GM19372 (cell line): ENCODE measurements at regions not wholly inside any gene's neighbourhood (a gene's known extent, or its start where the extent isn't known, plus 50 kb on each side); places are given as distances from the start of the nearest gene placed in this dataset.

ENCODE experiments used
- ATAC-seq: cut with Tn5 transposase; IDR thresholded peaks from one replicate; pipeline ENCODE4 v1.9.1; 2021; ENCODE audit warnings: mild to moderate bottlenecking, low read depth, moderate library complexity; ENCODE audit not compliant: unreplicated experiment

DNA sequence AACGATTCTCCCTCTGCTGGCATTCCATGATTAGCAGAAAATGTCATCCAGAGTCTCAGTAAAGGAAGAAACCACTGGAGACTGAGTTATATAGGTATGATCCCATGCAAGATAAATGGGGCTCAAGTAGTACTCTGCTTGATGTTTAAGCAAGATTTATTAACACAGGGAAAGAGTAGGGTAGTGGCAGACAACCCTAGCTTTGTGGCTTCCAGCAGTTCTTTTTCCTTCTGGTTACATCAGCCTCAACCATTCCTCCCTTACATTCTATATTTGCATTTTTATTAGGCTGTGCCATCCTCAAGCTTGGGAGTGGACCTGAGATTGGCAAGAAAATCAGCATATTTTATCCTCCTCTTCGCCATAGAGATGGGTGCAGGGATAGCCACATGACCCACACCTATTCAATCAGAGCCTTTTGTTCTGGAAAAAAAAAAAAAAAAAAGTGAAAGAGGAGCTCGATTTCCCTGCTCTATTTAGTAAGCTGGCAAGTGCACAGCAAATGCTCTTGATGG lies 402.1 kb downstream of the ZNF536 start:
- no peak for ATAC-seq

- no peak for ATAC-seq
Measured at GRCh38 chr19:30762651-30763050, 390.5 kb downstream of the ZNF536 start.

DNA sequence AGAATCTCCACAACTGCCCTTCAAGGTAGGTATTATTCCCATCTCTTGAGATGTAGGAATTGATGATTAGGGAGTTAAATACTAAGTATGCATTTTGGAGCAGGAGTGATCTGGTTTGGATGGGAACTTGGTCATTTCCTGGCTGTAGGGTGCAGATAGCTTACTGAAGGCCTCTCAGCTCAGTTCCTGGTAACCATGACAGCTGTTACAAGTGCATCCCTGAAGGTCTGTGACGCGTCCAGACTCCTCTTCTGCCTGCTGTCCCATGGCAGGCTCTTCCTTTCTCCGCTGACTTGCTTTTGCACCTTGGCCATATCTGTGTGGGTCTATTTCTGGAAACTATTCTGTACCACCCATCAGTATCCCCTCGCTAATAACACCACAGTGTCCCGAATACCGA lies 387.8 kb downstream of the ZNF536 start:
- ATAC-seq = no peak

DNA sequence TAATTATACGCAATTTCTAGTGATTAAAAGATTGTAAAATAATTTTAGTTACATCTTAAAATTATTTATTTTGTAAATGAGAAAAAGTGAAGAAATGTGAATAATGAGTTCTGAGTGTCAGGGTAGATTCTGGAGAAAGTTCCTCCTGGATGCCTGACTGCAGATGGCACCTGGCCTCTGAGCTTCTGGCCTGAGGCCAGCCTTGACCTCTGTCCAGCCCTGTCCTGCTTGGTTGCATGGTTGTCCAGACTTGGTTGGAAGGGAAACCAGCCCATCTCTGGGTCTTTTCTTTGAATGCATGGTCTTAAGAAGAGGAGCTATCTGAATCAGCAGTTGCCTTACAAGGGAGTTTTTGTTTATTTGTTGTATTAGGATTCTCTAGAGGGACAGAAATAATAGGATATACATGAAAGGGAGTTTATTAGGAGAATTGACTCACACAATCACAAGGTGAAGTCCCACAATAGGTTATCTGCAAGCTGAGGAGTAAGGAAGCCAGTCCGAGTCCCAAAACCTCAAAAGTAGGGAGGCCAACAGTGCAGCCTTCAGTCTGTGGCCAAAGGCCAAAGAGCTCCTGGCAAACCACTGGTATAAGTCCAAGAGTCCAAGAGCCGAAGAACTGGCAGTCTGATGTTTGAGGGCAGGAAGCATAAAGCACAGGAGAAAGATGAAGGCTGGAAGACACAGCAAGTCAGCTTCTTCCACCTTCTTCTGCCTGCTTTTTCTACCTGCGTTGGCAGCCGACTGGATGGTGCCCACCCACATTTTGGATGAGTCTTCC lies 385.8 kb downstream of the ZNF536 start:
- no peak for ATAC-seq

DNA sequence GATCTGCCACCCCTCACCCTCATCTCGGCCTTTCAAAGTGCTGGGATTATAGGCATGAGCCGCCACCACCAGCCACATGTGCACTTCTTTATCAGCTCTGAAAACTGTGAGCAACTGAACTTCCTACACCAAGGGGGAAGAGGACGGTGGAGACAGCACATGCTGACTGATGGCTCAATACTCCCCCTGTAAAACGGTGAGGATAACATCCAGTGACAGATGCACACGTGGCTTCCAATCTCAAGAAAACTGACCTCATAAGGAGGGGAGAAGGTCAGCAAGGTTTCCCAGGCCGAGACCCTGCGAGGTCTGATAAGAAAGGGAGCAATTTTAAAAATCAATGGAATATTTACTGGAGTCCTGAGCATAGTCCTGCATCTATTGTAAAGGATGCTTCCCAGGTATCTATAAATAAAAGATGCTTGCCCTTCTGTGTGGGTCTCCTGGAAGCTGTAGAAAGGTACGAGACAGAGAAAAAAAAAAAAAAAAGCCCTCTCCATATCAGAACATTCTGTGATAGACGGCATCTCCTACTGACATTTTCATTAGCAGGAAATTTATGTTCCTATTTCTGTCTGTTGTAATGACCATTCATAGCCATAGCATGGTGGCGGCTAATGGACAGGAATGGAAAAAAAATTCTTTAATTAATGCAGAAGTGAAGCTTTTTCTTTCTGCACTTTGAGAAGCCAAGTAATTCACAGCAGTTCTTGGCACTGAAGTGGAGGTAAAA lies 385.1 kb downstream of the ZNF536 start:
- ATAC-seq = no peak

- ATAC-seq = no peak
Measured at GRCh38 chr19:30755581-30755980, 383.4 kb downstream of the ZNF536 start.

DNA sequence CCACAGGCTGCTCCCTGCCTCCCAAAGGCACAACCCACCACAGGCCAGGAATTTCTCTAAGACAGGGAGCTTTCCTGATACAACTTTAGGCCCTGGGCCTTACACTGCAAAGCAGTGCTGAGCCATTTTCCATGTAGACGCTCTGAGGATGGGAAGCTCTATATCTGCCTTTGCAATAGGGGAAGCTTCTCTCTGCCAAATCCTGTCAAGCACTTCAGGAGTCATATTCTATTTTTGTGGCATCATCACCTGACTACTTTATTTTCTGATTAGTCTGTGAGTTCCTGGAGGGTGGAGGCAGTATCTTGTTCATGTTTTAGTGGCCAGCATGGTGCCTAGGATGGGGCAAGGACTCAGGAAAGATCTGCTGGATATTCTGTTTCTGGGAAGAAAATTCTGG lies 382.0 kb downstream of the ZNF536 start:
- ATAC-seq = no peak

GRCh38 chr19:30752876-30753275 lies 380.7 kb downstream of the ZNF536 start:
- ATAC-seq = no peak

GRCh38 chr19:30752201-30752600 lies 380.0 kb downstream of the ZNF536 start:
- no peak for ATAC-seq

DNA sequence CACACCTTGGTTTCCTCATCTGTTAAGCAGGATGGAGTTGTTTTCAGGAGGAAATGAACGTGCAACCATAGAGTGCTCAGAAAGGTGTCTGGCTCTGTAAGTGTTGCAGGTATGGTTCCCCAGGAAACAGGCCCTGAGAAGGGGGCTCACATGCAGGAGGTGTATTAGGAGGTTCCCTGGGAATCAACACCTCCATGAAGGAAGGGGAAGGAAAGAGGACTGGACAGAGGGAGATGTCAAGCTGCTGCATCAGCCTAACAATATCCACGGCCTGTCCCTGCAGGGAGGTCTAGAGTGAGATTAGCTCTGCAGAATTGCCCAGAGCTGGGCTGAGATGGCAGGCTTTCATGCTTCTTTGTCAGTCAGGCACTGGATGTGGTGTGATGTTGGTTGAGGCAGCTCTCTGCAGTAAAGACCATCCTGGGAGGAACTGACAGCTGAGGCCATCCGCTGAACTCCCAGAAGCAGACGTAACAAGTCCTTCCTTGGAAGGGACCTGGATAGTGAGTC lies 373.3 kb downstream of the ZNF536 start:
- ATAC-seq = no peak

DNA sequence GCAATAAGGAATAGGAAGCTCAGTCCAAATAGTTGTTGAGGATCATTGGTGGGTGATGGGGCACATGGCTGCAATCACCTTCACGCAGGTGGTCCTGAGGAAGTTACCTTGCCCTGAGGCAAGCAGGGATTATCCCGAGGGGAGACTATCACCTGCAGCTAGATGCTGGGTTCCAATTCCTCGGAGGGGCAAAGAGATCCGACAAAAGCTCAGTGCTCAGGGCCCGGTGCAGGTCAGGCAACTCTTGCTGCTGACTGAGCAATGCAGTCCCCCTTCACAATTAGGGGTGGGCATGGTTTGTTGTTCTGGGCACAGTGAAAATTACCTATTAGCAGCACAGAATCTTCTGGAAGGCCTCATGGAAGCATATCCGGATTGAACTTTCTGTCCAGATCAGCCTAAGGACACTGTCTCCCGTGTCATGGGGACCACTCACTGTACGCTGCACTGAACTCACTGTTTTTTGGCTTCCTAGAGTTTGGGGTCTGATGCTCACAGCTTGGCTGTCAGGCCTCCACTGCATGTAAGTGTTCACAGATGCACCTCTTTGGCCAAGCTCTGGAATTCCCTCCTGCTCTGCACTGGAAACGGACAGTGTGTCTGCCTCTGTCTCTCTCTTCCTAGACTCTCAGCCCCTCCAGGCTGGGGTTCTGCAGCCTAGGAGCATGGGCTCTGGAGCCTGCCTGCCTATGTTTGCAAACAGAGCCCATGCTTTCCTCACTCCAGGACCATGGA lies 372.7 kb downstream of the ZNF536 start:
- ATAC-seq = no peak

DNA sequence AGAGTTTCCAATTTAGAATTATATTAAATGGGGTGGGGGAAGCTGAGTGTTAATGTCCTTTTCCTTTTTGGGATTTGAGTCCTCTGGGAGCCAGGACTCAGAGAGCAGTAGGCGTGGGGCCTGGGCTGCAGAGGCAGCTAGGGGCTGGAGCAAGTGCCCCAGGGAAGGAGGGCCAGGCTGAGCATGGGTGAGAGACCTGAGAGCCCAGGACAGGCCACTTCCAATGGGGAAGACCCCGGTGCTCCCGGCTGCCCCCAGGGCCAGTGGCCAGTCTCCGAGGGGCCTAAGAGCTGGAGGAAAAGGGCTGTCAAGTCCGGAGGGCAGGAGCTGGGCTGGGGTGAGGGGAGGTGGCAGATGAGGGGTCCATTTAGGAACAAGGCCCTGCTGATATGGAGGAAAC lies 371.5 kb downstream of the ZNF536 start:
- ATAC-seq = no peak

- no peak for ATAC-seq
Measured at GRCh38 chr19:30743011-30743410, 370.8 kb downstream of the ZNF536 start.

GRCh38 chr19:30742406-30742938 lies 370.3 kb downstream of the ZNF536 start:
- ATAC-seq = no peak

DNA sequence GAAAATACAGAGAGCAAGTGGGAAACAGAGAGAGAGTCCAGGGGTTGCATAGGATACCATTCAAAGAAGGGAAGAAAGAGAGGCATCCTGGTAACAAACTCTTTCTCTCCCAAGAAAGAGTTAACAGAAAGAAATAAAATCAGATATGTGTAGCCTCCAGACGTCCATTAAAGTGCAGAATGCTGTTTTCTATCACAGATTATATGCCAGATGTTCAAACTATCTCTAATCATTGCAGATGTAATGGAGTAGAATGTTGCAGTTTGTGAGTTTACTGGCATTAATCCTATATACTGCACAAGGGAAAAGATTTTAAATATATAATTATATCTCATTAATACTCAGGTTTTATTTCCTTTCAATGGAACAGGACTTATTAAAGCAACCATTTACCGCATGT lies 369.4 kb downstream of the ZNF536 start:
- ATAC-seq = no peak

- ATAC-seq = no peak
Measured at GRCh38 chr19:30739394-30739793, 367.2 kb downstream of the ZNF536 start.

DNA sequence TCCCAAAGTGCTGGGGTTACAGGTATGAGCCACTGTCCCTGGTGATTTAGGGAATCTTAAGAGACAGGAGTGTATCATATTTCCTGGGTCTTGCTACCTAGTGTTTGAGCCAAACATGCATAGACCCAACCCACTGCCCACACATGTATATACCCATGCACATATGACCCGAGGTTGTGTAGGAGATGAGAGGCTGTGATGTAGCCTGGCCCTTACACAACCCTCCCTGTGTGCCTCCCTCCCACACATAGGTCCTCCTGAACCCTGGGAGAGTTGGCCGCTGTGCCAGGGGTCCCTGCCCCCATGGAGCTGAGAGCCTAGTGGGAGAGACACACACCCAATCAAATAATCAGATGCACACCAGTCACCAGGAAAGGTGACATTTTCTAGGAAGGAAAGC lies 365.9 kb downstream of the ZNF536 start:
- ATAC-seq = no peak

- no peak for ATAC-seq
Measured at GRCh38 chr19:30734669-30735068, 362.5 kb downstream of the ZNF536 start.

DNA sequence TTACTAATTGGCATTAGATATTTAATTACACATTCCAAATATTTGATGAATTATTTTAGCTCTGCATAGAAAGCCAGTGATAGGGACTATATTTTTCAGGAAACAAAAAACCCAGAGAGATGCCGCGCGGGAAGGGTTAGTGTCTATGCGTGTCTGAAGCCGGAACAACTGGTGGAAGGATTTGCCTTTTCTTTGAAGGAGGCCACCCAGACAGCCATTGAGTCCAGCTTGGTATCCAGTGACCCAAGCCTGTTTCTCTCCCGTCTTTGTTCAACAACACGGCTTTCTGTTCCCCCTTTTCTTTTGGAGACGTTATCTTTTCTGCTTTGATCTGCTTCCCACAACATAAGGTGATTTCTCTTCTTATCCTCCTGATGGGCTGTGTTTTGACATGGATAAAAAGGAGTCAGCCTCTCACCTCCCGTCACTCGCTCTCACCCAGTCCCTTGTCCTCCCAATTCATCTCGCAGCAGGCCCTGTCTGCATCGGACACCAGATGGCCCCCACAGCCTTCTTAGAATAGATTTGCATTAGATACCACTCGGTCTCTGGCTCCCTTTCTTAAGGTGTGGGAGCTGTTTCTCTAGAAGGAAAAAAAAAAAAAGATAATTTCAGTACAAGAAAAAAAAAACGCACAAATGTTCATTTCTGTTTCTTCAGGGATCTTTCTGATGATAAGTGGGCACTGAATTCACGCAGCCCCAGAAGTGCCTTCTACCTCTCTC lies 361.8 kb downstream of the ZNF536 start:
- ATAC-seq = no peak

- no peak for ATAC-seq
Measured at GRCh38 chr19:30731591-30731990, 359.4 kb downstream of the ZNF536 start.
